HCT116 (cell line): ENCODE measurements at regions not wholly inside any gene's neighbourhood (a gene's known extent, or its start where the extent isn't known, plus 50 kb on each side); places are given as distances from the start of the nearest gene placed in this dataset.

ENCODE experiments used
- ATAC-seq: fragments of 200-7000 bp; cut with Tn5 transposase; 2 replicates; pipeline ENCODE4 v1.9.1; 2020; ENCODE audit warnings: mild to moderate bottlenecking, moderate library complexity
- BruUV-seq: library from RNA; stranded (reverse); fragments of 400-500 nt; replicated peaks from 2 replicates; lab custom pipeline; 2021; lab: Mats Ljungman, UMichigan
- CTCF ChIA-PET: fragments of 300-600 bp; sonication (Branson Sonifier 250); formaldehyde crosslinking; loops from one replicate; lab custom pipeline; 2021; ENCODE audit warnings: antibody characterized with exemption; lab: Charles Lee
- POLR2A ChIA-PET: fragments of 300-600, 350-600 bp; sonication (Branson Sonifier 250); formaldehyde crosslinking; loops from one replicate; lab custom pipeline; 2021; ENCODE audit warnings: antibody characterized with exemption; lab: Charles Lee
- RAD21 ChIA-PET, 2 experiments: fragments of 300-600 bp; sonication (Branson Sonifier 250); formaldehyde crosslinking; loops; one replicate each; lab custom pipeline; 2023; ENCODE audit warnings: low total read pairs in 2 of 2; ENCODE audit not compliant: uncharacterized antibody in 2 of 2, unreplicated experiment in 2 of 2, low non-redundant PET in 1 of 2; lab: Charles Lee
- DNase-seq: peaks from one replicate; pipeline ENCODE4 v3.0.0-alpha.2; 2010; ENCODE audit warnings: low read depth, low spot score
- H2AFZ ChIP-seq: fragments of 200-600 bp; shearing (Covaris generic), sonication (generic); 2 replicates; pipeline ENCODE4 v1.6.1; 2017; ENCODE audit warnings: low read depth, mixed run types, mixed read lengths, antibody characterized with exemption, low read length; ENCODE audit not compliant: poor library complexity, severe bottlenecking
- H3K27ac ChIP-seq: 2 replicates; pipeline ENCODE4 v1.5.1; 2012; ENCODE audit warnings: low read depth, low read length
- H3K27me3 ChIP-seq: fragments of 200-600 bp; sonication (generic); 2 replicates; pipeline ENCODE4 v1.6.1; 2016; ENCODE audit warnings: mixed run types, low read length, mixed read lengths; ENCODE audit not compliant: insufficient read depth
- H3K36me3 ChIP-seq, 2 experiments: fragments of 200-500 bp in 1 of 2; fragments of 200-600 bp in 1 of 2; sonication (Bioruptor generic) in 1 of 2; sonication (generic) in 1 of 2; 2 replicates each; pipeline versions ENCODE4 v1.5.1 to v1.6.1; 2014 to 2016; ENCODE audit warnings: low read length in 2 of 2, inconsistent platforms in 1 of 2, mixed read lengths in 1 of 2, mixed run types in 1 of 2; ENCODE audit not compliant: insufficient read depth in 2 of 2, control insufficient read depth in 1 of 2
- H3K4me1 ChIP-seq, 2 experiments: fragments of 200-600 bp in 1 of 2; sonication (generic) in 1 of 2; 2 replicates each; pipeline versions ENCODE4 v1.5.1 to v1.6.1; 2012 to 2017; ENCODE audit warnings: low read length in 2 of 2, inconsistent platforms in 1 of 2, mild to moderate bottlenecking in 1 of 2, mixed read lengths in 1 of 2, mixed run types in 1 of 2, moderate library complexity in 1 of 2; ENCODE audit not compliant: insufficient read depth in 2 of 2, control insufficient read depth in 1 of 2
- H3K4me2 ChIP-seq: fragments of 200-600 bp; sonication (generic); 2 replicates; pipeline ENCODE4 v1.6.1; 2017; ENCODE audit warnings: mixed run types, low read length, mixed read lengths
- H3K4me3 ChIP-seq, 2 experiments: fragments of 200-600 bp in 1 of 2; sonication (generic) in 1 of 2; replicated peaks in 1 of 2; 2 replicates each; pipeline ENCODE4 v1.5.1; 2011 to 2016; ENCODE audit warnings: low read length in 2 of 2, control low read depth in 1 of 2, low read depth in 1 of 2, mild to moderate bottlenecking in 1 of 2, mixed read lengths in 1 of 2, mixed run types in 1 of 2
- H3K79me2 ChIP-seq: fragments of 200-600 bp; sonication (generic); 2 replicates; pipeline ENCODE4 v1.6.1; 2017; ENCODE audit warnings: mild to moderate bottlenecking, mixed run types, low read length, moderate library complexity, mixed read lengths; ENCODE audit not compliant: insufficient read depth
- H3K9ac ChIP-seq: fragments of 200-600 bp; sonication (generic); 2 replicates; pipeline ENCODE4 v1.6.1; 2016; ENCODE audit warnings: low read length, mixed read lengths
- H3K9me2 ChIP-seq: fragments of 200-600 bp; sonication (generic), shearing (Covaris generic); 2 replicates; pipeline ENCODE4 v1.6.1; 2017; ENCODE audit warnings: mixed run types, mild to moderate bottlenecking, moderate library complexity; ENCODE audit not compliant: insufficient read depth
- H3K9me3 ChIP-seq, 2 experiments: fragments of 200-500 bp in 1 of 2; fragments of 200-600 bp in 1 of 2; sonication (Bioruptor generic) in 1 of 2; sonication (generic) in 1 of 2; 2 replicates each; pipeline ENCODE4 v1.6.1; 2014 to 2017; ENCODE audit warnings: low read length in 2 of 2, mixed read lengths in 2 of 2, inconsistent platforms in 1 of 2, low read depth in 1 of 2, mild to moderate bottlenecking in 1 of 2, mixed run types in 1 of 2, moderate library complexity in 1 of 2; ENCODE audit not compliant: control insufficient read depth in 1 of 2, insufficient read depth in 1 of 2
- H4K20me1 ChIP-seq: fragments of 200-600 bp; sonication (generic), shearing (Covaris generic); 2 replicates; pipeline ENCODE4 v1.6.1; 2017; ENCODE audit warnings: mixed run types, mild to moderate bottlenecking, moderate library complexity; ENCODE audit not compliant: insufficient read depth
- CBX3 ChIP-seq: IDR thresholded peaks from 2 replicates; pipeline ENCODE4 v1.6.1; 2012; ENCODE audit warnings: low read depth
- REST ChIP-seq: IDR thresholded peaks from 2 replicates; pipeline ENCODE4 v1.6.1; 2012; ENCODE audit warnings: low read depth
- TCF7L2 ChIP-seq: IDR thresholded peaks from 2 replicates; pipeline ENCODE4 v1.7.0; 2011; ENCODE audit warnings: borderline replicate concordance, inconsistent platforms; ENCODE audit not compliant: insufficient read depth, insufficient read length; ENCODE audit errors: extremely low read depth
- ZNF274 ChIP-seq: fragments of 200-500 bp; sonication (Bioruptor generic); IDR thresholded peaks from 2 replicates; pipeline ENCODE4 v1.6.1; 2014; ENCODE audit warnings: mild to moderate bottlenecking, low read depth, low read length, inconsistent platforms
- intact Hi-C: fragments of 100-400 bp; cut with micrococcal nuclease; formaldehyde crosslinking; loops from 2 replicates; pipeline ENCODE4 v1.10.0; 2022

DNA sequence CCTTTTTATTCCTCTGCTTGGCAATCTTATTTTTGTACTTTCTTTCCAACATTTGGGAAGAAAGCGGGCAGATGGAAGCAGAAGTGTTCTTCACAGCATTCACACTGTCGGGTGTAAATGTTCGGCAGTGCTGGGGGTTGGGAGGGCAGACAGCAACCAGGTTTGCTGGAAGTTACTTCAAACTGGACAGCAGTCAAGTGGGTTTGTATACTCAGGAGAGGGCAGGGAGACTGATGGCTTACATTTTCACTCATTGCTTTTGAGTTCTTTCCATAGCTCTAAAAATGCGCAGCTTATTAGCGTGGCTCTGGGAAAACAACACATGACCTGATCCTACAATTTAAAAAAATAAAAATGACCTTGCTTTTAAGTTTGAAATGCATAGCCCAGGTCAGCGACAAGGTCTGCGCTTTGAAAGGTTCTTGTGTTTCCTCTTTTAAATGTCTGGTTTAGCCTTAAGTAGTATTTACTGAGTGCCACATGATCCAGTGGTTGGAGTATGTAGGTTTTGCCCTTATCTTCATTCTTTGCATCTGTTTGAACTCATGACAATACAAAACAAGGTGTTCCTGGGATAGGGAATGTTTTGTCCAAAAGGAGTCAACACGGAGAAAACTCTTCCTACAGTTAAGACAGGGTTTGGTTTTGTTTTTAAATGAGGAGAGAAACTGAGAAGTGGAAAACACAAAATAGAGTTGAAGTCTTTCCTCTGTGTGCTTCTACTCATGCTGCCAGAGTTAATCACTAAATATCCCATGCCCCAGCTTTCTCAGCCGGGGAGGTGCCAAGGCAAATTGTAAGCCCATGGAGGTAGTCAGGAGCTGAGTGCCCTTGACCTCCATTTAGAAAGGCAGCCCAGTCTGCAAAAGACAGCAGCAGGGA, 132.7 kb upstream of the DMRT1 start:
- no peaks in the 10 kb centered on the region for H3K27me3 ChIP-seq
- H3K9me3 ChIP-seq = no peaks in the 10 kb centered on the region
- H4K20me1 ChIP-seq = no peaks in the 10 kb centered on the region
- ChIA-PET POLR2A (no interaction called here), RAD21 (no interaction called here), CTCF (no interaction called here)
- no peak overlapping the region for H3K27ac ChIP-seq
- H3K4me1 ChIP-seq = no peaks in the 10 kb centered on the region
- no TSS peak for BruUV-seq
- no peaks in the 10 kb centered on the region for H3K9me2 ChIP-seq
- H3K4me2 ChIP-seq = no peak overlapping the region
- ATAC-seq (no peak), DNase-seq (no peak)
- no peaks in the 10 kb centered on the region for H3K36me3 ChIP-seq
- no peak overlapping the region for H3K4me3 ChIP-seq
- H2AFZ ChIP-seq = no peak overlapping the region
- no peaks in the 10 kb centered on the region for H3K79me2 ChIP-seq
- TF ChIP-seq TCF7L2 = no peak
- TF ChIP-seq CBX3 = no peak
- no peak for TF ChIP-seq ZNF274
- no peak for TF ChIP-seq REST
- intact Hi-C loops = no loop called here
- no peak overlapping the region for H3K9ac ChIP-seq
